IMR-90 (cell line): ENCODE measurements at regions not wholly inside any gene's neighbourhood (a gene's known extent, or its start where the extent isn't known, plus 50 kb on each side); places are given as distances from the start of the nearest gene placed in this dataset.

Source experiments
- ATAC-seq: fragments of 200-7000 bp; cut with Tn5 transposase; 2 replicates; pipeline ENCODE4 v1.9.1; 2020; ENCODE audit warnings: low read depth, mild to moderate bottlenecking, moderate library complexity
- BruUV-seq: library from RNA; stranded (reverse); fragments of 400-500 nt; replicated peaks from 2 replicates; lab custom pipeline; 2021; lab: Mats Ljungman, UMichigan
- CTCF ChIA-PET: fragments of 300-600 bp; formaldehyde crosslinking; extraction: SDS; loops from one replicate; lab custom pipeline; 2021; ENCODE audit warnings: antibody characterized with exemption; lab: Yijun Ruan, JAX
- POLR2A ChIA-PET: fragments of 300-600 bp; sonication (Branson Sonifier 250); formaldehyde crosslinking; loops from one replicate; lab custom pipeline; 2022; ENCODE audit warnings: antibody characterized with exemption; ENCODE audit not compliant: unreplicated experiment; lab: Charles Lee
- DNase-seq: peaks from one replicate; pipeline ENCODE4 v3.0.0; 2013
- H2AFZ ChIP-seq: replicated peaks from 2 replicates; pipeline ENCODE3; 2013; ENCODE audit warnings: low read length, mild to moderate bottlenecking; ENCODE audit not compliant: poor library complexity
- H2AK5ac ChIP-seq: 2 replicates; pipeline ENCODE4 v1.6.1; 2013; ENCODE audit warnings: low read depth, low read length, inconsistent platforms
- H2AK9ac ChIP-seq: replicated peaks from 2 replicates; pipeline ENCODE3; 2013; ENCODE audit warnings: mild to moderate bottlenecking, low read depth, low read length, moderate library complexity; ENCODE audit not compliant: poor library complexity
- H2BK120ac ChIP-seq: 2 replicates; pipeline ENCODE4 v1.6.1; 2013; ENCODE audit warnings: low read depth, low read length, inconsistent platforms
- H2BK15ac ChIP-seq: 3 replicates; pipeline ENCODE4 v1.6.1; 2013; ENCODE audit warnings: low read depth, low read length, inconsistent platforms
- H2BK20ac ChIP-seq: 2 replicates; pipeline ENCODE4 v1.6.1; 2013; ENCODE audit warnings: low read depth, mild to moderate bottlenecking, inconsistent platforms, low read length, moderate library complexity
- H2BK5ac ChIP-seq: 2 replicates; pipeline ENCODE4 v1.6.1; 2013; ENCODE audit warnings: mild to moderate bottlenecking, low read depth, low read length, inconsistent platforms; ENCODE audit not compliant: poor library complexity, severe bottlenecking
- H3K14ac ChIP-seq: replicated peaks from 2 replicates; pipeline ENCODE4 v1.6.1; 2013; ENCODE audit warnings: low read depth, low read length, inconsistent platforms
- H3K18ac ChIP-seq: 2 replicates; pipeline ENCODE4 v1.6.1; 2013; ENCODE audit warnings: low read depth, low read length, control low read depth
- H3K23ac ChIP-seq: 2 replicates; pipeline ENCODE4 v1.6.1; 2013; ENCODE audit warnings: low read depth, low read length, inconsistent platforms
- H3K27ac ChIP-seq: 2 replicates; pipeline ENCODE4 v1.5.1; 2013; ENCODE audit warnings: mild to moderate bottlenecking, control low read depth, low read length; ENCODE audit not compliant: insufficient read depth
- H3K27me3 ChIP-seq: 2 replicates; pipeline ENCODE4 v1.6.1; 2013; ENCODE audit warnings: low read length; ENCODE audit not compliant: control insufficient read depth, insufficient read depth
- H3K36me3 ChIP-seq: 2 replicates; pipeline ENCODE4 v1.6.1; 2013; ENCODE audit warnings: low read length, mixed read lengths; ENCODE audit not compliant: control insufficient read depth, insufficient read depth
- H3K4ac ChIP-seq: 2 replicates; pipeline ENCODE4 v1.6.1; 2013; ENCODE audit warnings: low read depth, low read length, inconsistent platforms
- H3K4me1 ChIP-seq: 2 replicates; pipeline ENCODE4 v1.6.1; 2013; ENCODE audit warnings: low read length, mixed read lengths; ENCODE audit not compliant: control insufficient read depth, insufficient read depth
- H3K4me2 ChIP-seq: 2 replicates; pipeline ENCODE4 v1.6.1; 2013; ENCODE audit warnings: low read depth, mild to moderate bottlenecking, control low read depth, low read length, moderate library complexity
- H3K4me3 ChIP-seq: 2 replicates; pipeline ENCODE4 v1.5.1; 2013; ENCODE audit warnings: low read depth, mild to moderate bottlenecking, control low read depth, low read length, moderate library complexity; ENCODE audit not compliant: insufficient read depth
- H3K56ac ChIP-seq: 2 replicates; pipeline ENCODE4 v1.6.1; 2013; ENCODE audit warnings: low read length, inconsistent platforms; ENCODE audit not compliant: insufficient read depth; ENCODE audit errors: extremely low read depth
- H3K79me1 ChIP-seq, 2 experiments: 2 replicates each; pipeline ENCODE4 v1.6.1; 2013; ENCODE audit warnings: low read length in 2 of 2, inconsistent platforms in 1 of 2, low read depth in 1 of 2
- H3K9ac ChIP-seq: 2 replicates; pipeline ENCODE4 v1.6.1; 2013; ENCODE audit warnings: low read depth, low read length, control low read depth
- H3K9me1 ChIP-seq: 2 replicates; pipeline ENCODE4 v1.6.1; 2013; ENCODE audit warnings: low read length, inconsistent platforms; ENCODE audit not compliant: insufficient read depth
- H3K9me3 ChIP-seq: 2 replicates; pipeline ENCODE4 v1.6.1; 2013; ENCODE audit warnings: low read length; ENCODE audit not compliant: control insufficient read depth, insufficient read depth
- H4K20me1 ChIP-seq: 2 replicates; pipeline ENCODE4 v1.6.1; 2013; ENCODE audit warnings: low read length, inconsistent platforms; ENCODE audit not compliant: insufficient read depth
- H4K5ac ChIP-seq: 2 replicates; pipeline ENCODE4 v1.6.1; 2013; ENCODE audit warnings: mild to moderate bottlenecking, low read depth, low read length, control low read depth
- H4K8ac ChIP-seq, 2 experiments: 2 replicates each; pipeline ENCODE4 v1.6.1; 2013; ENCODE audit warnings: low read depth in 2 of 2, low read length in 2 of 2, control low read depth in 1 of 2, inconsistent platforms in 1 of 2
- H4K91ac ChIP-seq: 2 replicates; pipeline ENCODE4 v1.6.1; 2013; ENCODE audit warnings: low read depth, low read length, inconsistent platforms; ENCODE audit not compliant: insufficient read depth
- BHLHE40 ChIP-seq: fragments of 150-350 bp; IDR thresholded peaks from 2 replicates; pipeline ENCODE4 v1.6.1; 2016; ENCODE audit warnings: mild to moderate bottlenecking, low read depth, low read length
- FOS ChIP-seq: fragments of 150-350 bp; IDR thresholded peaks from 2 replicates; pipeline ENCODE4 v1.6.1; 2016; ENCODE audit warnings: low read depth, low read length
- NFE2L2 ChIP-seq: fragments of 150-350 bp; IDR thresholded peaks from 2 replicates; pipeline ENCODE4 v1.6.1; 2016; ENCODE audit warnings: low read depth, mild to moderate bottlenecking, low read length
- POLR2A ChIP-seq: IDR thresholded peaks from 2 replicates; pipeline ENCODE4 v1.6.1; 2012; ENCODE audit warnings: mild to moderate bottlenecking, low read depth, low read length
- RCOR1 ChIP-seq: IDR thresholded peaks from 2 replicates; pipeline ENCODE4 v1.6.1; 2012; ENCODE audit warnings: mild to moderate bottlenecking, low read length, improper control_type of control experiment; ENCODE audit not compliant: insufficient replicate concordance
- WGBS, 2 experiments: methylation state at CpG; one replicate each; pipeline versions ENCODE4 v1.1.5 to v1.1.7; 2013; ENCODE audit warnings: missing lambda C conversion rate in 2 of 2; ENCODE audit not compliant: insufficient read length in 1 of 2; ENCODE audit errors: extremely low coverage in 2 of 2; 5-methylcytosine and 5-hydroxymethylcytosine counted together
- dilution Hi-C: fragments of 300-500 bp; cut with HindIII; formaldehyde crosslinking; loops from one replicate; pipeline ENCODE4 v1.14.3; 2018; ENCODE audit warnings: low sequenced_read_pairs; ENCODE audit not compliant: unreplicated experiment
- in situ Hi-C: fragments of 300-500 bp; cut with MboI; formaldehyde crosslinking; loops from 3 replicates; pipeline ENCODE4 v1.14.3; 2019; ENCODE audit warnings: low sequenced_read_pairs, inconsistent platforms, mixed read lengths
- intact Hi-C: fragments of 100-400 bp; cut with micrococcal nuclease; formaldehyde crosslinking; loops from 2 replicates; pipeline ENCODE4 v1.10.0; 2022
- TF ChIP-seq, protein P1 (sequence below): fragments of 150-350 bp; IDR thresholded peaks from 2 replicates; pipeline ENCODE4 v1.6.1; 2016; ENCODE audit warnings: low read depth, mild to moderate bottlenecking, low read length, moderate library complexity, borderline replicate concordance

DNA sequence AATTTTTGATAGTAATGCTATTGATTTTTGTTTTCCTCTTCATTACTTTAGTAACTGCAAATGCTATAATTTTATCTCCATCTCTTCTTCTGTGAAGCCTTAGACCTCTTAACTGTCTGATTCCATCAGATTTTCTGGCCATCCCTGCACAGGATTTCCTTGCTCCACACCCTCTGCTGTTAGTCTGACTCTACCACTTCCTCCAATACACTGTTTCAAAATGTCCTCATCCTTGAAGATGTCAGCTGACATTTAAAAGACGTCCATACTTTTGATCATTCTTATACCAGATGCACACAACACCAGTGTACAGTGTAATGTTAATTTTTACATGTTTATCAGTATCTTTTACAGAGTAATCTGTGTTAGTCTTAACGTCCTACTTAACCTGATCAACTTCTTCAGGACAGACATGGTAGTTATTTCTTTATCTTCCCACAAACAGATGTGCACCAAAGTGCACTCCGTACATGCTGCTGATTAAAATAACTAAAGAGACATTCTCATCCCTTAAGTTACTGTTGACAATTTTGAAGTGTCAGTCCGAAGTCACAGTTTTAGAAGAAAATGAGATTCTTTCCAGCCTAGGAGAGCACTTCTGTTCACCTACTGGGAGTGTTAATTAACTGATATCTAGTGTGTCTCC is 102.4 kb upstream of the RASGRP1 start:
- Histone ChIP-seq H2BK20ac (no peak overlapping the region), H3K4ac (no peak overlapping the region), H3K18ac (no peak overlapping the region), H4K91ac (no peak overlapping the region), H3K56ac (no peak overlapping the region), H2BK120ac (no peak overlapping the region), H3K36me3 (no peaks in the 10 kb centered on the region), H3K9ac (no peak overlapping the region), H4K20me1 (no peaks in the 10 kb centered on the region), H4K5ac (no peak overlapping the region), H3K4me3 (no peak overlapping the region), H3K27me3 (peaks cover 60% of the 10 kb centered on the region), H3K79me1 (no peaks in the 10 kb centered on the region), H2BK15ac (no peak overlapping the region), H3K23ac (no peak overlapping the region), H2BK5ac (no peak overlapping the region), H3K9me1 (no peaks in the 10 kb centered on the region), H3K9me3 (no peaks in the 10 kb centered on the region), H2AK5ac (no peak overlapping the region), H3K4me1 (no peaks in the 10 kb centered on the region), H3K14ac (no peak overlapping the region), H3K27ac (no peak overlapping the region), H4K8ac (no peak overlapping the region), H3K4me2 (no peak overlapping the region), H2AK9ac (no peak overlapping the region), H2AFZ (no peak overlapping the region)
- in situ Hi-C loops: loop anchor here (10.0 to 25.0 kb wide), 2 partner anchors 480 to 672 kb away; no protein-coding TSS in a partner anchor
- ChIA-PET POLR2A (no interaction called here), CTCF (no interaction called here)
- intact Hi-C loops: loop anchor here (5.0 kb wide), 1 partner anchor 80 kb away; no protein-coding TSS in a partner anchor
- no TSS peak for BruUV-seq
- DNase-seq: no peak
- dilution Hi-C loops: no loop called here
- no peak for ATAC-seq
- TF ChIP-seq, protein P1, sequence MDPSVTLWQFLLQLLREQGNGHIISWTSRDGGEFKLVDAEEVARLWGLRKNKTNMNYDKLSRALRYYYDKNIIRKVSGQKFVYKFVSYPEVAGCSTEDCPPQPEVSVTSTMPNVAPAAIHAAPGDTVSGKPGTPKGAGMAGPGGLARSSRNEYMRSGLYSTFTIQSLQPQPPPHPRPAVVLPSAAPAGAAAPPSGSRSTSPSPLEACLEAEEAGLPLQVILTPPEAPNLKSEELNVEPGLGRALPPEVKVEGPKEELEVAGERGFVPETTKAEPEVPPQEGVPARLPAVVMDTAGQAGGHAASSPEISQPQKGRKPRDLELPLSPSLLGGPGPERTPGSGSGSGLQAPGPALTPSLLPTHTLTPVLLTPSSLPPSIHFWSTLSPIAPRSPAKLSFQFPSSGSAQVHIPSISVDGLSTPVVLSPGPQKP: no peak
- no peak for TF ChIP-seq FOS
- no peak for TF ChIP-seq POLR2A
- no peak for TF ChIP-seq NFE2L2
- no peak for TF ChIP-seq BHLHE40
- no peak for TF ChIP-seq RCOR1
- no CpG with 5 or more reads among the region's 4 CpGs for WGBS, 2 experiments
